B cell (primary cell): ENCODE measurements at regions not wholly inside any gene's neighbourhood (a gene's known extent, or its start where the extent isn't known, plus 50 kb on each side); places are given as distances from the start of the nearest gene placed in this dataset.

ENCODE experiments used
- ATAC-seq: fragments of 200-7000 bp; cut with Tn5 transposase; one replicate; pipeline ENCODE4 v1.10.0; 2021; ENCODE audit warnings: low read depth, mild to moderate bottlenecking, moderate number of reproducible peaks, moderate library complexity
- CTCF ChIA-PET: fragments of 350-600 bp; sonication (Branson Sonifier 250); formaldehyde crosslinking; loops from one replicate; lab custom pipeline; 2021; ENCODE audit warnings: antibody characterized with exemption, inconsistent platforms; lab: Charles Lee
- POLR2A ChIA-PET: fragments of 350-600 bp; sonication (Branson Sonifier 250); formaldehyde crosslinking; loops from one replicate; lab custom pipeline; 2021; ENCODE audit warnings: antibody characterized with exemption; lab: Charles Lee
- DNase-seq: peaks from one replicate; pipeline ENCODE4 v3.0.0; 2013
- H2AFZ ChIP-seq: 2 replicates; pipeline ENCODE4 v1.6.1; 2012; ENCODE audit warnings: mild to moderate bottlenecking, low read depth, low read length; ENCODE audit not compliant: insufficient read depth, poor library complexity, severe bottlenecking
- H3K27ac ChIP-seq, 2 donors: 1 replicate in 1 of 2; 2 replicates in 1 of 2; pipeline ENCODE4 v1.5.1; 2012 to 2013; ENCODE audit warnings: low read length in 2 of 2, mild to moderate bottlenecking in 2 of 2, moderate library complexity in 1 of 2
- H3K27me3 ChIP-seq, 4 experiments: fragments of 200-600 bp in 1 of 4; sonication (generic) in 1 of 4; replicated peaks in 1 of 4; 1 replicate in 2 of 4; 2 replicates in 2 of 4; pipeline versions ENCODE4 v1.6.1 to v1.7.0; 2013 to 2016; ENCODE audit warnings: low read length in 3 of 4, mild to moderate bottlenecking in 2 of 4, mixed read lengths in 1 of 4, moderate library complexity in 1 of 4; ENCODE audit not compliant: insufficient read depth in 4 of 4, control insufficient read depth in 3 of 4; ENCODE audit errors: control extremely low read depth in 1 of 4
- H3K36me3 ChIP-seq, 2 experiments: replicated peaks in 1 of 2; 1 replicate in 1 of 2; 2 replicates in 1 of 2; pipeline versions ENCODE4 v1.6.1 to v1.7.1; 2013; ENCODE audit warnings: low read length in 1 of 2; ENCODE audit not compliant: insufficient read depth in 2 of 2, control insufficient read depth in 1 of 2; ENCODE audit errors: control extremely low read depth in 1 of 2, extremely low read depth in 1 of 2
- H3K4me1 ChIP-seq, 2 donors: fragments of 200-600 bp in 1 of 2; sonication (generic) in 1 of 2; 1 replicate in 1 of 2; 2 replicates in 1 of 2; pipeline versions ENCODE4 v1.5.1 to v1.6.1; 2013 to 2017; ENCODE audit warnings: low read length in 2 of 2; ENCODE audit not compliant: control insufficient read depth in 2 of 2, insufficient read depth in 2 of 2
- H3K4me2 ChIP-seq: replicated peaks from 2 replicates; pipeline ENCODE3; 2012; ENCODE audit warnings: mild to moderate bottlenecking, low read depth, low read length; ENCODE audit not compliant: poor library complexity, severe bottlenecking
- H3K4me3 ChIP-seq, 5 experiments: fragments of 200-600 bp in 1 of 5; sonication (generic) in 1 of 5; 1 replicate in 3 of 5; 2 replicates in 2 of 5; pipeline versions ENCODE4 v1.5.1 to v1.7.0; 2011 to 2016; ENCODE audit warnings: low read length in 4 of 5, mild to moderate bottlenecking in 4 of 5, low read depth in 2 of 5, control low read depth in 1 of 5, moderate library complexity in 1 of 5; ENCODE audit not compliant: insufficient read depth in 1 of 5; ENCODE audit errors: control extremely low read depth in 1 of 5, extremely low read depth in 1 of 5
- H3K79me2 ChIP-seq: fragments of 200-600 bp; sonication (generic); one replicate; pipeline ENCODE4 v1.6.0; 2016; ENCODE audit warnings: low read length; ENCODE audit not compliant: control insufficient read depth, insufficient read depth
- H3K9ac ChIP-seq: fragments of 200-600 bp; sonication (generic); 2 replicates; pipeline ENCODE4 v1.6.1; 2017; ENCODE audit warnings: mild to moderate bottlenecking, low read length, moderate library complexity
- H3K9me3 ChIP-seq, 3 donors: one replicate each; pipeline versions ENCODE4 v1.6.1 to v1.7.1; 2013; ENCODE audit warnings: low read length in 2 of 3; ENCODE audit not compliant: control insufficient read depth in 2 of 3, insufficient read depth in 1 of 3; ENCODE audit errors: control extremely low read depth in 1 of 3
- H4K20me1 ChIP-seq: 2 replicates; pipeline ENCODE4 v1.6.0; 2012; ENCODE audit warnings: mild to moderate bottlenecking, low read length; ENCODE audit not compliant: insufficient read depth, control insufficient read depth, poor library complexity, severe bottlenecking
- H3K27ac Mint-ChIP-seq: one replicate; pipeline ENCODE4 v1.8.0; 2021; ENCODE audit warnings: mixed read lengths
- H3K27me3 Mint-ChIP-seq: one replicate; pipeline ENCODE4 v1.8.0; 2021; ENCODE audit warnings: mixed read lengths
- H3K4me1 Mint-ChIP-seq: one replicate; pipeline ENCODE4 v1.8.0; 2021; ENCODE audit warnings: mixed read lengths
- H3K4me3 Mint-ChIP-seq: one replicate; pipeline ENCODE4 v1.8.0; 2021; ENCODE audit warnings: mixed read lengths
- H3K9me3 Mint-ChIP-seq: one replicate; pipeline ENCODE4 v1.8.0; 2022; ENCODE audit warnings: mixed read lengths; ENCODE audit not compliant: insufficient read depth
- EZH2 ChIP-seq: IDR thresholded peaks from 2 replicates; pipeline ENCODE4 v1.6.1; 2012; ENCODE audit warnings: borderline replicate concordance, low read depth, mild to moderate bottlenecking, moderate library complexity, low read length; ENCODE audit not compliant: insufficient read depth, poor library complexity, severe bottlenecking
- WGBS: methylation state at CpG from one replicate; pipeline ENCODE4 v1.1.5; 2013; ENCODE audit warnings: missing lambda C conversion rate; ENCODE audit not compliant: insufficient coverage; 5-methylcytosine and 5-hydroxymethylcytosine counted together
- intact Hi-C: fragments of 100-400 bp; cut with micrococcal nuclease; formaldehyde crosslinking; loops from one replicate; pipeline ENCODE4 v1.10.0; 2022
- TF ChIP-seq, protein P1 (sequence below): fragments of 200-600 bp; IDR thresholded peaks from one replicate; pipeline ENCODE4 v1.8.0; 2022; ENCODE audit warnings: antibody characterized with exemption, mild to moderate bottlenecking

DNA sequence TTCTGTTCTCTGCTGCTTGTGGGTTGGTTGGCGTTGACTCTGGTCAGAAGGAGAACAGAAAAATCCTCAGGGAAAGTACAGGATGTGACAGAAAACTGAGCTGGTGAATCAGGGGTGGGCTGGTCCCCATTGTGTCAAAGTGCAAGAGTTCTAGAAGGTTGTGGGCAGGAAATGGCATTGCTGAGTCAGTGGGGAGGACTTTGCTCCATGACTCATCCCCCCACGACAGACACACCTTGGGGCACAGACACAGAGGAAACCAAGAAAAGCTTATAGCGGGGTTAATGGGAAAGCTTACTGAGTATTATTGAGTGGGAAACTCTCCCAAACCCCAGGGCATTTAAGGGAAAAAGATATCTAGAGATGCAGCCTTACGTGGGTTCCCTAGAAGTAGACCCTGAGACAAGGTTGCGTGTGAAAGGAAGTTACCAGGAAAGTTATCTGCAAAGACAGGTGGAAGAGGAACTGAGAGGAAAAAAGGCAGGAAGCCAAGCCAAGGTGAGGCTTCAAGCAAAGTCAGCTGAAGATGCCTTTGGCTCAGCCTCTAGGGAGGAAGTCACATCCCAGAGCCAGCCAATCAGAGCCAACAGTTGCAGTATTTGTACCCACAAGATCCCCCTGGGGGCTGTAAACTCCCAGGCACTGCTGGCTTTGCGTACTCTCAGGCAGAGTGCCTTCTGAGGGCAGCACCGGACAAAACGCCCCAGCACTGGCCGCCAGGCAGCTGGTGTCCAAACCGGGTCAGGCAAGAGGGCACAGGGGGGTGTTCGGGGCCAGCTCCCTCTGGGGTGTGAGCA is 86.4 kb downstream of the FOXL1 start:
- Histone ChIP-seq H3K4me3 (no peak overlapping the region), H3K27ac (no peak overlapping the region), H3K27me3 (no peaks in the 10 kb centered on the region), H3K79me2 (no peaks in the 10 kb centered on the region), H3K9ac (no peak overlapping the region), H3K9me3 (peaks cover 0 to 9% (median 0%) of the 10 kb centered on the region in 3 donors), H2AFZ (no peak overlapping the region), H3K4me1 (no peaks in the 10 kb centered on the region), H3K4me2 (no peak overlapping the region), H4K20me1 (no peaks in the 10 kb centered on the region), H3K36me3 (no peaks in the 10 kb centered on the region)
- no peak for DNase-seq
- Mint-ChIP-seq H3K4me3 (no peak overlapping the region), H3K4me1 (peaks cover 6% of the 10 kb centered on the region), H3K27me3 (peaks cover 18% of the 10 kb centered on the region), H3K9me3 (peaks cover 2% of the 10 kb centered on the region), H3K27ac (no peak overlapping the region)
- no peak for TF ChIP-seq EZH2
- TF ChIP-seq, protein P1, sequence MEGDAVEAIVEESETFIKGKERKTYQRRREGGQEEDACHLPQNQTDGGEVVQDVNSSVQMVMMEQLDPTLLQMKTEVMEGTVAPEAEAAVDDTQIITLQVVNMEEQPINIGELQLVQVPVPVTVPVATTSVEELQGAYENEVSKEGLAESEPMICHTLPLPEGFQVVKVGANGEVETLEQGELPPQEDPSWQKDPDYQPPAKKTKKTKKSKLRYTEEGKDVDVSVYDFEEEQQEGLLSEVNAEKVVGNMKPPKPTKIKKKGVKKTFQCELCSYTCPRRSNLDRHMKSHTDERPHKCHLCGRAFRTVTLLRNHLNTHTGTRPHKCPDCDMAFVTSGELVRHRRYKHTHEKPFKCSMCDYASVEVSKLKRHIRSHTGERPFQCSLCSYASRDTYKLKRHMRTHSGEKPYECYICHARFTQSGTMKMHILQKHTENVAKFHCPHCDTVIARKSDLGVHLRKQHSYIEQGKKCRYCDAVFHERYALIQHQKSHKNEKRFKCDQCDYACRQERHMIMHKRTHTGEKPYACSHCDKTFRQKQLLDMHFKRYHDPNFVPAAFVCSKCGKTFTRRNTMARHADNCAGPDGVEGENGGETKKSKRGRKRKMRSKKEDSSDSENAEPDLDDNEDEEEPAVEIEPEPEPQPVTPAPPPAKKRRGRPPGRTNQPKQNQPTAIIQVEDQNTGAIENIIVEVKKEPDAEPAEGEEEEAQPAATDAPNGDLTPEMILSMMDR: no peak
- 48% methylated on average over 9 of the region's 11 CpGs for WGBS
- intact Hi-C loops: no loop called here
- no peak for ATAC-seq
- ChIA-PET POLR2A (no interaction called here), CTCF (no interaction called here)

GRCh38 chr16:86665319-86665675 is 86.9 kb downstream of the FOXL1 start:
- H3K4me1 ChIP-seq: no peaks in the 10 kb centered on the region
- no peak for DNase-seq
- H3K9me3 ChIP-seq: peaks cover 0 to 4% (median 0%) of the 10 kb centered on the region in 3 donors
- CTCF ChIA-PET: no interaction called here
- no peak overlapping the region for H3K9ac ChIP-seq
- no peaks in the 10 kb centered on the region for H3K36me3 ChIP-seq
- Mint-ChIP-seq H3K4me3 (no peak overlapping the region), H3K27me3 (peaks cover 18% of the 10 kb centered on the region), H3K4me1 (peaks cover 6% of the 10 kb centered on the region), H3K27ac (no peak overlapping the region), H3K9me3 (peaks cover 2% of the 10 kb centered on the region)
- H3K27me3 ChIP-seq: no peaks in the 10 kb centered on the region
- intact Hi-C loops: no loop called here
- no peak overlapping the region for H3K4me3 ChIP-seq
- no peak overlapping the region for H2AFZ ChIP-seq
- ATAC-seq: no peak
- no peak overlapping the region for H3K4me2 ChIP-seq
- no peaks in the 10 kb centered on the region for H4K20me1 ChIP-seq
- WGBS: 100% methylated on average over 2 of the region's 2 CpGs
- H3K79me2 ChIP-seq: no peaks in the 10 kb centered on the region
- TF ChIP-seq, protein P1: no peak
- no peak for TF ChIP-seq EZH2
- H3K27ac ChIP-seq: no peak overlapping the region
- POLR2A ChIA-PET: no interaction called here
